Gastroesophageal sphincter (tissue), 3 donors: ENCODE measurements at regions not wholly inside any gene's neighbourhood (a gene's known extent, or its start where the extent isn't known, plus 50 kb on each side); places are given as distances from the start of the nearest gene placed in this dataset.

ENCODE experiments used
- POLR2A ChIP-seq, 2 donors: fragments of 450-650 bp; IDR thresholded peaks; one replicate each; pipeline ENCODE4 v1.6.1; 2017; ENCODE audit warnings: antibody characterized with exemption in 2 of 2, mild to moderate bottlenecking in 2 of 2, moderate library complexity in 1 of 2
- TF ChIP-seq, protein P1 (sequence below), 4 experiments: fragments of 200-600 bp in 2 of 4; fragments of 450-650 bp in 2 of 4; sonication (generic) in 1 of 4; IDR thresholded peaks; one replicate each; pipeline ENCODE4 v1.5.1; 2017 to 2019; ENCODE audit warnings: antibody characterized with exemption in 4 of 4, mild to moderate bottlenecking in 2 of 4, moderate library complexity in 2 of 4

DNA sequence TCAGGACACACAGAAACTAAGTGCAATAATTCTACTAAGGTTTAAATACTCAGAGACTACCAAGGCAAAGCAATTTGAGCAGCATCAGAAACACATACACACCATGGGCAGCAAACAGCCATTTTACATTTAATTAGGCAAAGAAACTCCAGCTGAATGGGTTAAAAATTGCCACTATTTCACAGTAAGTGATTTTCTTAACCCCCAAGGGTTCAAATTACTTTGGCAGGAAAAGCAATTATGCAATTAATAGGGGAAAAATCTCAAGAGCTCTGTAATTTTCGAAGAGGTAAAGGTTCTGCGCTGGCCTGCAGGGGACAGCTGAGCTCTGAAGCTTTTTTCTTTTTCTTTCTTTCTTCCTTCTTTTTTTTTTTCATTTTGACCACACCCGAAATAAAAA lies 206.2 kb upstream of the RRP15 start:
- no peak for TF ChIP-seq POLR2A (IDR thresholded peaks at IDR 0.05)
- TF ChIP-seq, protein P1, sequence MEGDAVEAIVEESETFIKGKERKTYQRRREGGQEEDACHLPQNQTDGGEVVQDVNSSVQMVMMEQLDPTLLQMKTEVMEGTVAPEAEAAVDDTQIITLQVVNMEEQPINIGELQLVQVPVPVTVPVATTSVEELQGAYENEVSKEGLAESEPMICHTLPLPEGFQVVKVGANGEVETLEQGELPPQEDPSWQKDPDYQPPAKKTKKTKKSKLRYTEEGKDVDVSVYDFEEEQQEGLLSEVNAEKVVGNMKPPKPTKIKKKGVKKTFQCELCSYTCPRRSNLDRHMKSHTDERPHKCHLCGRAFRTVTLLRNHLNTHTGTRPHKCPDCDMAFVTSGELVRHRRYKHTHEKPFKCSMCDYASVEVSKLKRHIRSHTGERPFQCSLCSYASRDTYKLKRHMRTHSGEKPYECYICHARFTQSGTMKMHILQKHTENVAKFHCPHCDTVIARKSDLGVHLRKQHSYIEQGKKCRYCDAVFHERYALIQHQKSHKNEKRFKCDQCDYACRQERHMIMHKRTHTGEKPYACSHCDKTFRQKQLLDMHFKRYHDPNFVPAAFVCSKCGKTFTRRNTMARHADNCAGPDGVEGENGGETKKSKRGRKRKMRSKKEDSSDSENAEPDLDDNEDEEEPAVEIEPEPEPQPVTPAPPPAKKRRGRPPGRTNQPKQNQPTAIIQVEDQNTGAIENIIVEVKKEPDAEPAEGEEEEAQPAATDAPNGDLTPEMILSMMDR (IDR thresholded peaks at IDR 0.05): no peak
